ENCODE measurements at regions not wholly inside any gene's neighbourhood (a gene's known extent, or its start where the extent isn't known, plus 50 kb on each side); places are given as distances from the start of the nearest gene placed in this dataset.
"Not testable (repeated sequence)": the region's sequence is repeated elsewhere in the genome, so short reads cannot be mapped to it uniquely, and the experiment has no call there.

DNA sequence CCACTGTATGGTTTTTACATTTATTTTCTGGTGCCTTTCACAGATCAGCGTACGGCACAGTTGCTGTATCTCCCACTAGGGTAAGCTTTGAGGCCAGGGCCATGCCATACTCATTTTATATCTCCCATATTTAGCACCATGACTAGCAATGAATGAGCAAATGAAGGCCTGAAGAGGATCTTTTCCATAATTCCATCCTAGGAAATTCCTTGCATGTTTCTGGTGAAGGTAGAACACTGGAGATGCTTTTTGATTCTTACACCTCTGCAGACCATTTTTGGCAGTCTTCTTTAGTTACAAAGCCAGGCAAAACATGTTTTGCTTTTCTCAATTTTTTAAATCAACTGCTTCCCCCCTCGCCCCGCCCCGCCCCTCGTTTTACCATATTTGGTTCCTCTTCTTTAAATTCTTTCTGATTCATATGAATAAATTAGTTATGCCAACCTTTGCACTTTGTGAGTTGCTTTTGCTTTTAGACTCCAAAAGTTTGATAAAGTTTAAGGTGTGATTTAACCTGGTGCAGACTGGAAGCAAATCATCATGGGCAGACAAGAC, 78.9 kb upstream of the AK4 start:
- Histone ChIP-seq H3K36me3 (ENCODE audit: control insufficient read depth, insufficient read depth, low read length) (no peaks in the 10 kb centered on the region), H3K27ac (ENCODE audit: insufficient read depth, low read depth, low read length, poor library complexity, severe bottlenecking) (no peak overlapping the region), H3K27me3 (ENCODE audit: control insufficient read depth, insufficient read depth, low read length, poor library complexity, severe bottlenecking) (no peaks in the 10 kb centered on the region), H3K4me3 (ENCODE audit: insufficient read depth, low read depth, low read length) (peak overlapping the region; percentile 93), H3K9me3 (ENCODE audit: control insufficient read depth, low read length) (no peaks in the 10 kb centered on the region), H3K4me1 (ENCODE audit: control insufficient read depth, insufficient read depth, low read length) (peaks cover 6% of the 10 kb centered on the region)
- WGBS, 2 experiments = 89 to 91% methylated on average over 3 to 6 of the region's 6 CpGs

DNA sequence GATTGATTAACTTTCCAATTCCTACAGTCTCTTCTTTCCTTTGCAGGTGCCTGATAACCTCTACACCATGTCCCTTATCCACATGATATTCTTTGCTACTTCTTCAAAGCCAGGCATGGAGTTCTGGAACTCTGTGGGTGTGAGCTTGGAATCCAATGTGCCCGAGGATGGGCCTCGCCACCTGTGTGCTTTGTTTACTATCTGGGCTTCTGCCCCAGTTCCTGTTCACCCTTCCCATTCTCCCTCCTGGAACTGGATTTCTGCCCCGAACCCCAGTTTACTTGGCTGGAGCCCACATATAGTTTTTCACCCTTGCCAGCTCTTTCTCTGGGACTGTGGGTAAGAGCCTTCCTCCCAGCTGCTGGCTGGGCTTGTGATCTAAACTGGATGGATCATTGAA, 75.2 kb upstream of the AK4 start:
- 89 to 92% methylated on average over 3 of the region's 3 CpGs for WGBS, 2 experiments
- no peaks in the 10 kb centered on the region for H3K36me3 ChIP-seq (ENCODE audit: control insufficient read depth, insufficient read depth, low read length)
- H3K27me3 ChIP-seq (ENCODE audit: control insufficient read depth, insufficient read depth, low read length, poor library complexity, severe bottlenecking) = no peaks in the 10 kb centered on the region
- H3K4me1 ChIP-seq (ENCODE audit: control insufficient read depth, insufficient read depth, low read length) = no peaks in the 10 kb centered on the region
- H3K9me3 ChIP-seq (ENCODE audit: control insufficient read depth, low read length) = no peaks in the 10 kb centered on the region
- H3K4me3 ChIP-seq (ENCODE audit: insufficient read depth, low read depth, low read length) = no peak overlapping the region
- H3K27ac ChIP-seq (ENCODE audit: insufficient read depth, low read depth, low read length, poor library complexity, severe bottlenecking) = no peak overlapping the region

DNA sequence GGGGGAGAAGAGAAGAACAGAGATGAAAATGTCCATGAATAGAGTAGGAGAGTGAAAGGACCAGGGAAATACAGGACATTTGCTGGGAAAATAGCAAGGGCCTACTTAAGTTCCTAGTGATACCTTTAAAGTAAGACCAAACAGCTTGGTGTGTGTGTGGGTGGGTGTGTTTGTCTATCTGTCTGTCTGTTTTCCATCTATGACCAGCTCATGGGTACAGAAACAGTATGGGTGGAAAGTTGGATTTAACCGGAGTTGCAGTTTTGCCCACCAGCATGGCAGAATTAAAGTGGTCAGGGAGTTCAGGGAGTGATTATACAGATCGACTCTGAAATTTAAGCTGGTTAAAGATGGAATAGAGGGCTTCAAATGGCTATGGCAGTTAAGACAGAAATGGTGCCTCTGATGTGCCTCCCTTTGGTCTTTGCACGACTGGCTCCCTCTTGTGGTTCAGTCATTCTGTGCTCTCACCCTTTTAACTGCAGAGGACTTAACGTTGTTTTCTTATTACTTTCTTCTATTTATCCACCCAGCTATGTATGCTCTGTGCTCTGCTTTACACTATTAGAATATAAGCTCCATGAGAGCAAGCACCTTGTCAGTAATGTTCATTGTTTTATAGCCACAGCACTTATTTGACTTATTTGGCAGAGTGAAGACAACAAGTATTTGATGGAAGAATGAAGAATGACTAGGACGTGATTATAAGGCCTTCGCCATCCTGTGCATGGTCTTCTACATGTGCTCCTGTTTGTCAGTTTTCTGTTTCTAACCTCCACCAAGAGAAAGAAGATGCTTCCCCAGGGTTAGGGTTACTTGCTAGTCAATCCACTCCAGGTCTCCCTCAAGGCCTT, 72.7 kb upstream of the AK4 start:
- no peaks in the 10 kb centered on the region for H3K27me3 ChIP-seq (ENCODE audit: control insufficient read depth, insufficient read depth, low read length, poor library complexity, severe bottlenecking)
- 54 to 58% methylated on average over 6 of the region's 6 CpGs for WGBS, 2 experiments
- H3K4me3 ChIP-seq (ENCODE audit: insufficient read depth, low read depth, low read length) = no peak overlapping the region
- no peaks in the 10 kb centered on the region for H3K4me1 ChIP-seq (ENCODE audit: control insufficient read depth, insufficient read depth, low read length)
- no peaks in the 10 kb centered on the region for H3K9me3 ChIP-seq (ENCODE audit: control insufficient read depth, low read length)
- H3K27ac ChIP-seq (ENCODE audit: insufficient read depth, low read depth, low read length, poor library complexity, severe bottlenecking) = no peak overlapping the region
- H3K36me3 ChIP-seq (ENCODE audit: control insufficient read depth, insufficient read depth, low read length) = no peaks in the 10 kb centered on the region

DNA sequence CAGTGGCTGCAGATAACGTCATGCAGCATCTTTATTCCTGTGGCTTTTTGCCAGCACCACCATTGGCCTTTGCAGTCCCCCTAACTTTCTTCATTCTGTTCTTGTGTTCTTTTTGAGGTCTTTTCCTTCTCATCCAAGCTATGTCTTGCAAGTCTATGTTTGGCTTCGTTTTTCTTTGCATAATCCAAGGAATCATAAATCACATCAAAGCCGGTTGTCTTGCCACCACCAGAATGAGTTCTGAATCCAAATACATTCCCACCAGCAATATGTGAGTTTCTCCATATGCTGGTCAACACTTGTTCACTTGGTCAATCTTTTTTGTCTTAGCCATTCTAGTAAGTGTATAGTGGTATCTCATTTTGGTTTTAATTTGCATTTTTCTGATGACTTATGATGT, 70.6 kb upstream of the AK4 start:
- no peaks in the 10 kb centered on the region for H3K9me3 ChIP-seq (ENCODE audit: control insufficient read depth, low read length)
- H3K36me3 ChIP-seq (ENCODE audit: control insufficient read depth, insufficient read depth, low read length) = no peaks in the 10 kb centered on the region
- H3K27ac ChIP-seq (ENCODE audit: insufficient read depth, low read depth, low read length, poor library complexity, severe bottlenecking) = no peak overlapping the region
- no peaks in the 10 kb centered on the region for H3K4me1 ChIP-seq (ENCODE audit: control insufficient read depth, insufficient read depth, low read length)
- H3K27me3 ChIP-seq (ENCODE audit: control insufficient read depth, insufficient read depth, low read length, poor library complexity, severe bottlenecking) = no peaks in the 10 kb centered on the region
- 89 to 94% methylated on average over 3 of the region's 3 CpGs for whole genome bisulfite sequencing, 2 experiments
- no peak overlapping the region for H3K4me3 ChIP-seq (ENCODE audit: insufficient read depth, low read depth, low read length)

DNA sequence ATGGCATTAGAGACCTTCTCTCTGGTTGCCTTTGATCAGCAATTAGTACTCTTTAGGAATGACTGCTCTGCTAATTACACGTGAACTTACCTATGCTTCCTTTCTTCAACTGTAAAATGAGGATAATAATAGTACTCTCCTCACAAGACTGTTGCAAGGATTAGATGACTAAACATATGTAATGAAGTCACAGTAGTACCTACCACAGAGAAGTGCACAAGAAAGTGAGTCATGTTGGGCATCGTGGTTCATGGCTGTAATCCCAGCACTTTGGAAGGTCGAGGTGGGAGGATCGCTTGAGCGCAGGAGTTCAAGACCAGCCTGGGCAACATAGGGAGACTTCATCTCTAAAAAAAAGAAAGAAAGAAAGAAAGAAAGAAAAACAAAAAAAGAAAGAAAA, 68.1 kb upstream of the AK4 start:
- no peaks in the 10 kb centered on the region for H3K4me1 ChIP-seq (ENCODE audit: control insufficient read depth, insufficient read depth, low read length)
- no peak overlapping the region for H3K4me3 ChIP-seq (ENCODE audit: insufficient read depth, low read depth, low read length)
- no peaks in the 10 kb centered on the region for H3K36me3 ChIP-seq (ENCODE audit: control insufficient read depth, insufficient read depth, low read length)
- no peak overlapping the region for H3K27ac ChIP-seq (ENCODE audit: insufficient read depth, low read depth, low read length, poor library complexity, severe bottlenecking)
- H3K27me3 ChIP-seq (ENCODE audit: control insufficient read depth, insufficient read depth, low read length, poor library complexity, severe bottlenecking) = no peaks in the 10 kb centered on the region
- no peaks in the 10 kb centered on the region for H3K9me3 ChIP-seq (ENCODE audit: control insufficient read depth, low read length)
- 83 to 87% methylated on average over 5 of the region's 5 CpGs for WGBS, 2 experiments

- Histone ChIP-seq H3K4me1 (ENCODE audit: control insufficient read depth, insufficient read depth, low read length) (no peaks in the 10 kb centered on the region), H3K36me3 (ENCODE audit: control insufficient read depth, insufficient read depth, low read length) (no peaks in the 10 kb centered on the region), H3K4me3 (ENCODE audit: insufficient read depth, low read depth, low read length) (no peak overlapping the region), H3K9me3 (ENCODE audit: control insufficient read depth, low read length) (no peaks in the 10 kb centered on the region), H3K27ac (ENCODE audit: insufficient read depth, low read depth, low read length, poor library complexity, severe bottlenecking) (no peak overlapping the region), H3K27me3 (ENCODE audit: control insufficient read depth, insufficient read depth, low read length, poor library complexity, severe bottlenecking) (no peaks in the 10 kb centered on the region)
- WGBS, 2 experiments = 96 to 97% methylated on average over 6 of the region's 6 CpGs
These were observed 65.5 kb upstream of the AK4 start for GRCh38 chr1:65082346-65083040.

DNA sequence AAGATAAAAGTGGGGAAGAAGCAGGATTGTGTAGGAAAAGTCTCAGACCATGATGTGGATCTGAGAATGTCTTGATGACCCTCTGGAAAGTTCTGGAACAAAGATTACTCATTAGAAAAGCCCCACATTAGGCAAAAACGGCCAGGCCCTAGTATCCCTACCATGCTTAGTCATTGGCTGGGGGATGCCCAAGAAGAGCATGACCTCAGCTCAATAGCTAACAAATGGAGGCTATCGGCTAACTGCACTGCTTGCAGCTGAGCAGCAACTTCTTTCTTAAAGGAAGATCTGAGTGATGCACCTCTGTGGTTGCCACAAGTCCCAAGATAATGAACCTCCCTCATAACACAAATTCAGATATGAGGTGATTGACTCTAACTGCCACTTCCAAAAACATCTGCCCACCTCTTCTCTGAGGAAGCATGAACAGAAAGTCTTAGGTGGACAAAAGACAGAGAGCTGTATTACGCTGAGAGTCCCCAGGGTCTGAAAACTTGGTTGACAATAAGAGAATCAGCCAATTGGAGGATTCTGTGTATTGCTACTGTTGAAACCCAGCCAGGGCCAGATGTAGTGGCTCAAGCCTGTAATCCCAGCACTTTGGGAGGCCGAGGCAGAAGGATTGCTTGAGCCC, 64.6 kb upstream of the AK4 start:
- Histone ChIP-seq H3K9me3 (ENCODE audit: control insufficient read depth, low read length) (no peaks in the 10 kb centered on the region), H3K27ac (ENCODE audit: insufficient read depth, low read depth, low read length, poor library complexity, severe bottlenecking) (no peak overlapping the region), H3K36me3 (ENCODE audit: control insufficient read depth, insufficient read depth, low read length) (no peaks in the 10 kb centered on the region), H3K4me1 (ENCODE audit: control insufficient read depth, insufficient read depth, low read length) (no peaks in the 10 kb centered on the region), H3K27me3 (ENCODE audit: control insufficient read depth, insufficient read depth, low read length, poor library complexity, severe bottlenecking) (no peaks in the 10 kb centered on the region), H3K4me3 (ENCODE audit: insufficient read depth, low read depth, low read length) (no peak overlapping the region)
- WGBS, 2 experiments = 85 to 90% methylated on average over 4 of the region's 4 CpGs

DNA sequence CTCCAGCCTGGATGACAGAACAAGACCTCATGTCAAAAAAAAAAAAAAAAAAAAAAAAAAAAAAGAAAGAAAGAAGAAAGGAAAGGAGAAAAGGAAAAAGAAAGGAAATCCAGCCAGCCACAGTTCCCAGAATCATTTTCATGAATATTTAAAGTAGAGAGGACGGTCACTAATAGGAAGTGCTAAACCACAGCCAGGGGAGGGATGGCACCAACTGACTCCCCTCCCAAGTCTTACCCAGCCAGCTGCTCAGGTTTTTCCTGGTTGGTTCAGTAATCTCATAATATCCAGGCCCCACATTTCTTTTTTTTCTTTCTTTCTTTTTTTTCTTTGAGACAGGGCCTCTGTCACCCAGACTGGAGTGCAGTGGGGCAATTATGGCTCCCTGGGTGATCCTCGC, 63.9 kb upstream of the AK4 start:
- 90% methylated on average over 2 of the region's 2 CpGs for WGBS, 2 experiments
- Histone ChIP-seq H3K9me3 (ENCODE audit: control insufficient read depth, low read length) (no peaks in the 10 kb centered on the region), H3K4me1 (ENCODE audit: control insufficient read depth, insufficient read depth, low read length) (no peaks in the 10 kb centered on the region), H3K36me3 (ENCODE audit: control insufficient read depth, insufficient read depth, low read length) (no peaks in the 10 kb centered on the region), H3K27ac (ENCODE audit: insufficient read depth, low read depth, low read length, poor library complexity, severe bottlenecking) (no peak overlapping the region), H3K27me3 (ENCODE audit: control insufficient read depth, insufficient read depth, low read length, poor library complexity, severe bottlenecking) (no peaks in the 10 kb centered on the region), H3K4me3 (ENCODE audit: insufficient read depth, low read depth, low read length) (no peak overlapping the region)

- H3K4me1 ChIP-seq (ENCODE audit: control insufficient read depth, insufficient read depth, low read length); H3K27me3 ChIP-seq (ENCODE audit: control insufficient read depth, insufficient read depth, low read length, poor library complexity, severe bottlenecking); H3K4me3 ChIP-seq (ENCODE audit: insufficient read depth, low read depth, low read length); H3K27ac ChIP-seq (ENCODE audit: insufficient read depth, low read depth, low read length, poor library complexity, severe bottlenecking); H3K36me3 ChIP-seq (ENCODE audit: control insufficient read depth, insufficient read depth, low read length); H3K9me3 ChIP-seq (ENCODE audit: control insufficient read depth, low read length): not testable (repeated sequence)
These were observed 60.5 kb upstream of the AK4 start for GRCh38 chr1:65087519-65087918.

- no peaks in the 10 kb centered on the region for H3K36me3 ChIP-seq (ENCODE audit: control insufficient read depth, insufficient read depth, low read length)
- no peak overlapping the region for H3K27ac ChIP-seq (ENCODE audit: insufficient read depth, low read depth, low read length, poor library complexity, severe bottlenecking)
- 76 to 77% methylated on average over 4 of the region's 4 CpGs for WGBS, 2 experiments
- H3K9me3 ChIP-seq (ENCODE audit: control insufficient read depth, low read length) = no peaks in the 10 kb centered on the region
- H3K4me1 ChIP-seq (ENCODE audit: control insufficient read depth, insufficient read depth, low read length) = no peaks in the 10 kb centered on the region
- no peaks in the 10 kb centered on the region for H3K27me3 ChIP-seq (ENCODE audit: control insufficient read depth, insufficient read depth, low read length, poor library complexity, severe bottlenecking)
- no peak overlapping the region for H3K4me3 ChIP-seq (ENCODE audit: insufficient read depth, low read depth, low read length)
These were observed 57.6 kb upstream of the AK4 start for GRCh38 chr1:65090406-65090805.
